ENCODE measurements at regions not wholly inside any gene's neighbourhood (a gene's known extent, or its start where the extent isn't known, plus 50 kb on each side); places are given as distances from the start of the nearest gene placed in this dataset.

DNA sequence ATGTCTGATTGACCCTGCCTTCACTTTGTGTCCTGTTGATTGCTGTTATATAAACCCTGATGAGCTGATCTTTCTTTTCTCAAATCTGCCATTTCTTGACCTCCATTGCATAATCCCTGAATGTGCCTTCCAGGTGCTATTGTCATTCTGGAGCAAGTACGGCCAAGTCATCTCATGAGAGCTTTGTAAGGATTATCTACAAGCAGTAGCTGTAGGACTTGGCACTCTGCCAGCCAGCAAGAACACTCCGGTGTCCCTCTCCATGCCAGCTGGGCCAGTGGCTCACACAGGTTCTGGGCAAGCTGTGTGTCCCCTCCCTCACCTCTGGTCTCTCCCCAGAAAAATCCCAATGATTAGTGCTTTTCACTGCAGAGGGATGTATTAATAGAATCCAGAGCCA, 348.1 kb downstream of the FOXO1 start:
- DNase-seq = no peak

DNA sequence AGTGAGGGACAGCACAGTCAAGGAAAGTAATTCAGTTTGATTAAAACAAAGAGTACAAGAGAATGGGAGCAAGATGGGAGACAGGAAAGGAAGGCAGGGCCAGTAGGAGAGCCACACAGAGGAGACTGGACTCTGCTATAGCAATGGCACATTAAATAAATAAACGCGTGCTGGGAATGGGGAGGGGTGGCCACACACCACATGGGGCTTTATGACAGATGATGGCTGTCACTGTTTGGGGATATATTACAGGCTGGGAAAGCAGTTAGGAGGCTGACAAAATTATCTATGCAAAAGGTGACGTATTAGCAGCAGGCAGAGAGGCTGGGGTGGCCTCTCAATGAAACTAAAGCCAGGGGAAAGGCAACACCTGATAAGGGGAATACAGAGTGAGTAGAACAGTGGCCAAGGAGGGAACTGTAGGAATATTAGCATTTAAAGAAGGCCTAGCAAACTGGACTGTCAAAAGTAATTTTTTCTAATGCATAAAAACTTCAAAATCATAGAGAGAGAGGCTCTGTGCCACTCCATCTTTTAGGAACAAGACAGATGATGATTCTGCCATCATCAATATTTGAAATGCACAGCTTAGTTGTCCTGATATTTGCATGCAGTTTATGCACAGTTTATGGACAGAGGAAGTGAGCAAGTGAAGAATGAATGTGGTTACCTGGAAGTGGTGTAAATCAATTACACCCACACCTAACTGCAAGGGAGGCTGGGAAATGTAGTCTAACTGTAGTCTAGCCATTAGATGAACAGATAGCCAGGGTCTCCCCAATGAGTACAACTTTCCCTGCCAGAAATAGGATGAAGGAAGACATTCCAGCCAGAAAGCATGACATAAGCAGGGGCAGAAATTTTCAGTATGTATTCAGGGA, 346.5 kb downstream of the FOXO1 start:
- no peak for DNase-seq

- no peak for DNase-seq
Measured at GRCh38 chr13:40328091-40328490, 338.4 kb downstream of the FOXO1 start.

GRCh38 chr13:40329781-40330485, 336.5 kb downstream of the FOXO1 start:
- DNase-seq = no peak

- DNase-seq = no peak
Measured at GRCh38 chr13:40330950-40331349, 335.5 kb downstream of the FOXO1 start.

DNA sequence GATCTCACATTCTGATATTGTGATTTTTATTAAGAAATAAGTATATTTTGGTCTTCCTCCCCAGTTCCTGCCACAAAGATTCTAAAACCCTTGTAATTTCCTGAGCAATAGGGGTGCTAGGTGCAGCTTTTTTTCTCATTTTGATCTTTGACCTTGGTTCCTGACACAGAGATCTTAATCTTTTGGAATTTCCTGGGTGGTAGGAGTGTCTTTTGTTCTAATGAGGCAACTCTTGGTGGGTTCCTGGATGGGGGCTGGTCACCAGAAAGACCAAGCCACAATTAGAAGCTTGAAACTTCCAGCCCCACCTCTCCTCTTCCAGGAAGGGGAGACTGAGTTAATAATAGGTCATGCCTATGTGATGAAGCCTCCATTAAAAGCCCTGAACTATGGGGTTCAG, 334.6 kb downstream of the FOXO1 start:
- DNase-seq = no peak

- no peak for DNase-seq
Measured at GRCh38 chr13:40333226-40333625, 333.2 kb downstream of the FOXO1 start.

DNA sequence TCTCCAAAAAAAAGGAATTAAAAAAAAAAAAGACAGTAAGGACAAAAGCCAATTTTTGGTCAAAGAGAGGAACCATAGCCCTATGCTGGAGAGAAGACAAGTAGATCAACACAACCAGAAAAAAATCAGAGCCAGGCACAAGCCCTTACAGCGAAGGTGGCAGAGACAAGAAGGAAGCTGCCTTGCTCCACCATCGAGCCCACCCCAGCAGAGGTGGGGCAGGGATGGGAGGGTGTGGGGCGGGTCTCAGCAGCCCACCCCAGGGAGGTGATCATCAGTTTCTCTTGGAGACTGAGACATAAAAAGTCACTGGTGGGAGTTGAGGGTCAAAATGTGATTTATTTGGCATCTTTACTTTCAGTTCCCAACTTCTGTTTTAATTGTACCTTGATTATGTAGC, 332.4 kb downstream of the FOXO1 start:
- DNase-seq = no peak

- no peak for DNase-seq
Measured at GRCh38 chr13:40334616-40335015, 331.8 kb downstream of the FOXO1 start.

DNA sequence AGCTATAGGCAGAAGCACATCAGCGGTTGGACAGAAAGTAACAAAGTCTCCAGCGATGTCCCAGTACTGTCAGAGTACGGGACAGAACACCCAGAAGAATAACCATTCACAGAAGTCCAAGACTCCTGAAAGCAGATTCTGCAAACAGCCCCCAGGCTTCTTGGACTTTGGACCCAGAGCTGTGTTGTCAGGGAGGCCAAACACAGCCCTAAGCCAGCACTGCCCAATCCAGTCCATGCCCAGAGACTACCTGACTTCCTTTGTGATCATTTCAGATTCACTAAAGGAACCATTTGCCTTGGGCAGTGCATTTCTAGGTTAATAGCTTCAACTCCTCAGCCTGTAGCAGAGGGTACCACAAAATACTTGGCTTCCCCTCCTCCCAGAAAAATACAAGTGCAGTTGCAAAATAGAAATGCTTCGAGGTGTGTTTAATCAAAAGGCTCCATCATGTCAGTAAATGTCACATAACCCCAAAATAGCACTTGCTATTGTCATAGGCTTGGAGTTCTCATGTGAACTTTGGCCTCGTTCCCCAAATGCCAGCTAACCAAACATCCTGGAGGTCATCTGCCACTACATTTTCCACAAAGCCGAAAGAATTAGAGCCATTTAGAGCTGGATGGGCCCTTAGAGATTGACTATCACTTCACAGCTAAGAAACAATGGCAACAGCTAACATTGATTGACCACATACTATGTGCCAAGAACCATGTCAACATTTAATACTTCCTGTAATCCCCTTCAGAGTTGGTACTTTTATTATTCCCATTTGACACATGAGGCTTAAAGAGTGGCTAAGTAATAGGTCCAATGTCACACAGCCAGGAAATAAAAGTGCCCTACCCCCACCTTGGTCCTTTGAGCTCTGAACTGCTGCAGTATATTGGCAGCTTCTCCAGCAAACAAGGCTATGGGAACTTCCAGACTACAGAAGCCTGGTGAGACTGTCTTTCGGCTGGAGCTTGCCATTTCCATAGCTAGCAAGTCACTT, 329.9 kb downstream of the FOXO1 start:
- no peak for DNase-seq

GRCh38 chr13:40337651-40338050, 328.8 kb downstream of the FOXO1 start:
- no peak for DNase-seq

DNA sequence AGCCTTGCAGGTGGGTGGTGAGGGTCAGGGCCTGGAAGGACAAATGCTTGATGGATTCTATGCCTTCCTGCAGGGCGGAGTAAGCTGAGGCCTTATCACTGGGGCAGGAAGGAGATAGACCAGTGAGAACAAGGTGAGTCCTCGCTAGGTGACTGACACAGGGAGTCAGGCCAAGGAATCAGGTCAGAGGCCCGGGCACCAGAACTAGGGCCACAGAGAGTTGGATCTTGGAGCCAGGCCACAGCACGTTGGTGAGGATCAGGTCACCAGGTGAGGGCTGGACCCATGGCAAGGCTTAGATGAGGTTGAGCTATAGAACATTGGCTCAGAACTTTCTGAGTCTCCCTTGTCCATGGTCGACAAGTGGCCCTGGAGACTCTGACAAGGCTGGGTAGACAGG, 328.2 kb downstream of the FOXO1 start:
- no peak for DNase-seq

GRCh38 chr13:40340368-40341095, 325.9 kb downstream of the FOXO1 start:
- no peak for DNase-seq

GRCh38 chr13:40341096-40341471, 325.4 kb downstream of the FOXO1 start:
- no peak for DNase-seq

DNA sequence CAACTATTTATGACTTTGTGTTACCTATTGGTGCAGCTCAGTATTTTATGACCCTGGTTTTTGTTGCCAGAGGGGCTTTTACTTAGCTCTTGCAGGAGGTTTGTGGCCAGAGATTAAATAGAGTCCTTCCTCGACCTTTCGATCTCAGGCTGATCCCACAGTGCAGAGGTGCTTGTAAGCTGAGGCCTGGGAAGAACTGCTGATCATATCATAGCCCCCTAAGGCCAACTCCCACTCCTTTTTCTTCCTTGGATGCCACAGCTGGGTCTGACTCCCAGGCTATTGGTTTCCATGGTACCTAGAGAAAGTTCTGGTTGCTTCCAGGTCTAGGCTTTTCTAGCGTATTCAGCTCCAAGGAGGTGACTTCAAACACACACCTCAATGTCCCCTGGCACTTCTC, 324.9 kb downstream of the FOXO1 start:
- DNase-seq = no peak

- no peak for DNase-seq
Measured at GRCh38 chr13:40342461-40342860, 324.0 kb downstream of the FOXO1 start.

DNA sequence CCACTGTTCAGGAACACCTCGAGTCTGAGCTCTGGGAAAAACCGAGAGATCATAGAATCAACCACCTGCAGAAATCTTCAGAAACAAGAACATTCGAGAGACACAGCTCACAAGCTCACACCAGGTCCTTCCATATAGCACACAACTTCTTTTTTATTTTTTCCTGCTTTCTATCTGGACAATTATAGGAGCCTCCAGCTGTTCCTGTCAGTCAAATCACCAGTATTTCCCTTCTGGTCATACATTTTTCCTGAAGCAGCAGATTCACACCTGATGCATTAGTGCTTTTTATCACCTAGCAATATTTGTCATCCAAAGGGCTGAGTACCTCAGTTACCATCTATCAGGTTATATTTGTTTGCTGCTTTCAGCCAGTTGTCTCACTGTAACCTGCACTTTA, 323.5 kb downstream of the FOXO1 start:
- no peak for DNase-seq

- DNase-seq = no peak
Measured at GRCh38 chr13:40343550-40344269, 322.7 kb downstream of the FOXO1 start.

DNA sequence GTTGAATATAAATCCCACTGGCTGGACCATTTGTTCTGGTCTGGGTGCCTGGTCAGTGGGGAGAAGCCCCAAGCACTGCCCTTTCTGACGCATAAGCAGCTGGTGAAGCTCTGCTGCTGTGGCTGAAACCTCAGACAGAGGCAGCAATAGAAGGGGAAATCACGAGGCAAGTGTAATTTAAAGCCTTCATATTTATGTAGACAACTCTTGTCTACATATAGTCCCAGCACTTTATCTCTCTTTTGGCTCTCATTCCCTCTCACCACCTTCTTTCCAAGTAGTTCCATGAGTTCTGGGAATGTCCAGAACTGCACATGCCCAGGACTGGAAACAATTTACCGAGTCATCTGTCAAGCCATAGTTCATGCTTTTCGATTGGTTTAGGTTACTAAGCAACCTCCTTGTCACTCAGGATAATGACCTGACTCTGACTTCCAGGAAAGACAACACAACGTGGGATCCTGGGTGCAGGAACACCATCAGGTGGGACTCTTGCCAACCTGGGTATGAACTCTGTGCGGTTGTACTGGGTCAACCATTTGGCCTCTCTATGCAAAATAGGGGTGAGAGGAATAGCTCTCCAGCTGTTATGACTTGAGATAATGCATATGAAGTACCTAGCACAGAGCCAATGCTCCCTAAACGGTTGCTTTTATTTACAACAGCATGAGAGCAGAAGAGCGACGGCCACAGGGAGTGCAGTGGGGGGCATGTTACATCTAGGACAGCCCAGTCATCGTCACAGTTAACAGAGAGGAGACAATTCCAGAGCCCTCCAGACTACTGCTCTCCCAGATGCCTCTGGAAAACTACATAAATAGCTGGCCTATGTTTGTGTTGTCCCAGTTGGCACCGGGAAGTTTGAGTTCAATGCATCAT, 321.9 kb downstream of the FOXO1 start:
- DNase-seq = no peak

DNA sequence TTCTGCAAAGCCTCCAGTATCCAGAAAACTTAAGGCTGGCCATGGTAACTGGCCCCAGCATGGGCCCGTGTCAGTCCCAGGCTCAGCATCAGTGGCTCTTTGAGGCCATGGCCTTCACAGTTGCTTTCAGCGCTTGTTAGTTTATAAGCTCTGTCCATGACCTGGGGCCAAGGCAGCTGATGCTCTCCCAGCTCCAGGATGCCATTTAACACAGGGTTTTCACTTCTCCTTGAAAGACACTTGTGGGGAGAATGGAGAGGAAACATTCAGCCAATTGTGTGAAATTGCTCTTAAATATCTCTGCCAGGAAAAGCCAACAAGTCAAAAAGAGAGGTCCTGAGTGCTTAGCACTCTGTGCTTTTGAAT, 321.3 kb downstream of the FOXO1 start:
- DNase-seq = no peak
